H1 (cell line): ENCODE measurements at regions not wholly inside any gene's neighbourhood (a gene's known extent, or its start where the extent isn't known, plus 50 kb on each side); places are given as distances from the start of the nearest gene placed in this dataset.

Source experiments
- BACH1 ChIP-seq: IDR thresholded peaks from 2 replicates; pipeline ENCODE4 v1.6.1; 2012; ENCODE audit warnings: low read length, improper control_type of control experiment
- KDM4A ChIP-seq: IDR thresholded peaks from one replicate; pipeline ENCODE4 v1.7.1; 2012; ENCODE audit warnings: low read depth, mild to moderate bottlenecking, moderate library complexity, low read length, inconsistent platforms; ENCODE audit not compliant: severe bottlenecking
- PHF8 ChIP-seq: fragments of 200-600 bp; sonication (generic); conservative IDR thresholded peaks from 2 replicates; pipeline ENCODE4 v1.7.1; 2012; ENCODE audit warnings: low read depth, mild to moderate bottlenecking, inconsistent platforms, low read length, moderate library complexity
- POU5F1 ChIP-seq: IDR thresholded peaks from 2 replicates; pipeline ENCODE4 v1.6.1; 2011; ENCODE audit warnings: low read depth, mild to moderate bottlenecking, low read length, moderate library complexity
- USF2 ChIP-seq: IDR thresholded peaks from 2 replicates; pipeline ENCODE4 v1.6.1; 2011; ENCODE audit warnings: low read length, improper control_type of control experiment

GRCh38 chr11:131094827-131095226 lies 178.5 kb upstream of the SNX19 start (continued):
- TF ChIP-seq KDM4A (no peak), BACH1 (no peak), USF2 (no peak), POU5F1 (no peak), PHF8 (no peak)
- TF ChIP-seq, all 59 proteins: peak for 0
